RWPE2 (cell line): ENCODE measurements at regions not wholly inside any gene's neighbourhood (a gene's known extent, or its start where the extent isn't known, plus 50 kb on each side); places are given as distances from the start of the nearest gene placed in this dataset.

Source experiments
- ATAC-seq: fragments of 200-7000 bp; cut with Tn5 transposase; 3 replicates; pipeline ENCODE4 v1.9.1; 2021; ENCODE audit warnings: low read depth
- DNase-seq: peaks from one replicate; pipeline ENCODE4 v3.0.0-alpha.2; 2020; ENCODE audit warnings: low spot score
- H3K27ac ChIP-seq: fragments of 450-650 bp; 2 replicates; pipeline ENCODE4 v1.5.1; 2017; ENCODE audit warnings: mild to moderate bottlenecking; ENCODE audit not compliant: poor library complexity, severe bottlenecking
- H3K27me3 ChIP-seq: fragments of 250-450 bp; sonication (Bioruptor Pico); 2 replicates; pipeline ENCODE4 v1.5.1; 2021; ENCODE audit warnings: mild to moderate bottlenecking, moderate library complexity; ENCODE audit not compliant: insufficient read depth, poor library complexity, severe bottlenecking
- H3K36me3 ChIP-seq: fragments of 250-450 bp; sonication (Bioruptor Pico); 2 replicates; pipeline ENCODE4 v1.5.1; 2020; ENCODE audit warnings: low read depth, mild to moderate bottlenecking, moderate library complexity
- H3K4me1 ChIP-seq: fragments of 250-450 bp; sonication (Bioruptor Pico); 2 replicates; pipeline ENCODE4 v1.5.1; 2021; ENCODE audit warnings: mild to moderate bottlenecking, moderate library complexity; ENCODE audit not compliant: insufficient read depth, poor library complexity, severe bottlenecking
- H3K4me3 ChIP-seq: fragments of 250-450 bp; sonication (Bioruptor Pico); 2 replicates; pipeline ENCODE4 v1.5.1; 2021; ENCODE audit warnings: mild to moderate bottlenecking, moderate library complexity; ENCODE audit not compliant: severe bottlenecking
- H3K9me3 ChIP-seq: fragments of 250-450 bp; sonication (Bioruptor Pico); 2 replicates; pipeline ENCODE4 v1.5.1; 2021; ENCODE audit warnings: mild to moderate bottlenecking, moderate library complexity; ENCODE audit not compliant: severe bottlenecking
- CTCF ChIP-seq: fragments of 450-650 bp; IDR thresholded peaks from one replicate; pipeline ENCODE4 v1.5.1; 2017; ENCODE audit warnings: mild to moderate bottlenecking, moderate library complexity; ENCODE audit not compliant: poor library complexity, severe bottlenecking

GRCh38 chr1:5638582-5638981 is 353.6 kb downstream of the NPHP4 start:
- Histone ChIP-seq H3K27me3 (no peaks in the 10 kb centered on the region), H3K27ac (no peak overlapping the region), H3K9me3 (no peaks in the 10 kb centered on the region), H3K4me1 (no peaks in the 10 kb centered on the region), H3K4me3 (no peak overlapping the region), H3K36me3 (no peaks in the 10 kb centered on the region)
- no peak for DNase-seq
- ATAC-seq: no peak
- no peak for TF ChIP-seq CTCF

GRCh38 chr1:5637171-5637570 is 355.1 kb downstream of the NPHP4 start:
- no peaks in the 10 kb centered on the region for H3K4me1 ChIP-seq
- DNase-seq: no peak
- H3K36me3 ChIP-seq: no peaks in the 10 kb centered on the region
- H3K27me3 ChIP-seq: no peaks in the 10 kb centered on the region
- H3K9me3 ChIP-seq: no peaks in the 10 kb centered on the region
- no peak overlapping the region for H3K4me3 ChIP-seq
- no peak for ATAC-seq
- peak; percentile 72 for TF ChIP-seq CTCF
- H3K27ac ChIP-seq: no peak overlapping the region

- Histone ChIP-seq H3K9me3 (no peaks in the 10 kb centered on the region), H3K4me1 (no peaks in the 10 kb centered on the region), H3K27me3 (no peaks in the 10 kb centered on the region), H3K4me3 (no peak overlapping the region), H3K27ac (no peak overlapping the region), H3K36me3 (no peaks in the 10 kb centered on the region)
- no peak for ATAC-seq
- DNase-seq: no peak
- TF ChIP-seq CTCF: no peak
Observed at GRCh38 chr1:5634893-5635292, 357.3 kb downstream of the NPHP4 start.

DNA sequence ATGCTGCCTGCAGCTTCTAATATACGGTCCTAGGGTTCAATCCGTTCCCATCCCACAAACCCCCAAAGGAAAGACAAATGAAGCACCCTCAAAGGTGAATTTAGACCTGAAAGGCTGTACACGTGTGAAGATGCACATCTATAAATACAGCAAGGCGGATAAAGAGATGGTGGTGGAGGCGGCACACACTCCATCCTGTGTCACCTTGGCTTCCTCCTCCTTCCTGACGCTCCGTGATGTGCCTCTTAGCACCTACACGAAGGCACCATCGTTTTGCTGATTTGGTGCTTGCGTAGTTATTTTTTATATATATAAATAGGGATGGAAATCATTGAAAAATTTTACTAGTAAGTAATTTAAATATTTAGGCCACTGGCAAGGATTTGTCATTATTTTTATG is 359.4 kb downstream of the NPHP4 start:
- Histone ChIP-seq H3K4me3 (no peak overlapping the region), H3K27ac (no peak overlapping the region), H3K36me3 (no peaks in the 10 kb centered on the region), H3K4me1 (no peaks in the 10 kb centered on the region), H3K27me3 (no peaks in the 10 kb centered on the region), H3K9me3 (no peaks in the 10 kb centered on the region)
- TF ChIP-seq CTCF: no peak
- no peak for ATAC-seq
- no peak for DNase-seq

DNA sequence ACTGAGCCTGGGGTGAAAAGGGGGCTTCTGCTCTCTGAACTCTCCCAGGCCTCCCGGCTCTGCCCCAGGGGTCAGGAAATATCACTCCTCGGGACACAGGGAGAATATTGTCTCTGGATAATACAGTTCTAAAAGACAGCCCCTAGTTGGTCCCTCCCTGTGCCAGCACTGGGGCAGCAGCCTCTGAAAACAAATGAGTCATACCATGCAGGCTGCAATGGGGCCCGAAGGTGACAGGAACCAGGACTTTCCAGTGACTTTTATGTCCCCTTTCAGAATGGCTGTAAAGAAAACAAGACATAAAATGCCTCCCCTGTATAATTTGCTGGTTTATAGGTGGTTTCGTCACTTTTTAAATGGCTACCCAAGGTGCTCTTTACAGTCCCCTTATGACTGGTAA is 360.0 kb downstream of the NPHP4 start:
- ATAC-seq (no peak), DNase-seq (no peak)
- H3K4me3 ChIP-seq: no peak overlapping the region
- H3K36me3 ChIP-seq: no peaks in the 10 kb centered on the region
- no peaks in the 10 kb centered on the region for H3K4me1 ChIP-seq
- H3K27me3 ChIP-seq: no peaks in the 10 kb centered on the region
- no peak for TF ChIP-seq CTCF
- no peak overlapping the region for H3K27ac ChIP-seq
- H3K9me3 ChIP-seq: no peaks in the 10 kb centered on the region
